ENCODE measurements at regions not wholly inside any gene's neighbourhood (a gene's known extent, or its start where the extent isn't known, plus 50 kb on each side); places are given as distances from the start of the nearest gene placed in this dataset.

DNA sequence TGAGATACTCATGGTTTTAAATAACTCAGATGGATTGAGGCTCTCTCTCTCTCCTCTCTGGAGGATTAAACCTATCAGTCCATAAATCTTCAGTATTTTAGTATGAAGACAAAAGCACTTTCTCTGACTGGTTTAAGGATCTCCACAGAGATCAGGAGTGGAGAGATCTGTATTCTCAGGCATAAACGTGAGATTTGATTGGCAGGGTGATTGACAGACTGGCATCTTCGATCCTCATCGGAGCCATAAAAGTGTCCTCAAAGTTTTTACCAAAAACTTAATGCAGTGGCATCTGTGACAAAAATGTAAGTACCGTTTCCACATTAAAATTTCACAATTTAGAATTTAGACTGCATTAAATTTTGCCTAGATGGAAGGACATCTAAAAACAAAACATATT, 870.1 kb downstream of the KCNJ2 start:
- TF ChIP-seq ZFX (IDR thresholded peaks at IDR 0.05): no peak
- TF ChIP-seq, protein P1, sequence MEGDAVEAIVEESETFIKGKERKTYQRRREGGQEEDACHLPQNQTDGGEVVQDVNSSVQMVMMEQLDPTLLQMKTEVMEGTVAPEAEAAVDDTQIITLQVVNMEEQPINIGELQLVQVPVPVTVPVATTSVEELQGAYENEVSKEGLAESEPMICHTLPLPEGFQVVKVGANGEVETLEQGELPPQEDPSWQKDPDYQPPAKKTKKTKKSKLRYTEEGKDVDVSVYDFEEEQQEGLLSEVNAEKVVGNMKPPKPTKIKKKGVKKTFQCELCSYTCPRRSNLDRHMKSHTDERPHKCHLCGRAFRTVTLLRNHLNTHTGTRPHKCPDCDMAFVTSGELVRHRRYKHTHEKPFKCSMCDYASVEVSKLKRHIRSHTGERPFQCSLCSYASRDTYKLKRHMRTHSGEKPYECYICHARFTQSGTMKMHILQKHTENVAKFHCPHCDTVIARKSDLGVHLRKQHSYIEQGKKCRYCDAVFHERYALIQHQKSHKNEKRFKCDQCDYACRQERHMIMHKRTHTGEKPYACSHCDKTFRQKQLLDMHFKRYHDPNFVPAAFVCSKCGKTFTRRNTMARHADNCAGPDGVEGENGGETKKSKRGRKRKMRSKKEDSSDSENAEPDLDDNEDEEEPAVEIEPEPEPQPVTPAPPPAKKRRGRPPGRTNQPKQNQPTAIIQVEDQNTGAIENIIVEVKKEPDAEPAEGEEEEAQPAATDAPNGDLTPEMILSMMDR (conservative IDR thresholded peaks at IDR 0.05): no peak
- H3K27ac ChIP-seq: no peak overlapping the region

DNA sequence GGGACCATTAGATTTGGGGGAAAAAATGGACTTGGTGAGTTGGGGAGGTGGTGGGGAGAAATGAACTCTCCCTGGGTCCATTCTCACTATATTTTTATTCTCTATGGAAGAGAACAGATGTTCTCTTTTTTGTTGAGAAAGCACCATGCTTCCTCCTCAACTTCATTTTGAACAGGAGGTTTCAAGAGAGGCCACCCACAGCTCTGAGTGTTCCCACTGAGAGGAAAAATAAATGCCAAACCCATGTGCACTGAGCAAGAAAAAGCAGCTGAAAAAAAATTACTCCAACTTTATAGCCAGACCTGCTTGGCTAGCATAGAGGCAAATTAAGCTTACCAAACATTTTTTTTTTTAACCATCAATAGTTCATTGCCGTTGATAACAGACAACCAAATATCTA, 883.6 kb downstream of the KCNJ2 start:
- H3K27ac ChIP-seq: no peak overlapping the region
- TF ChIP-seq ZFX (IDR thresholded peaks at IDR 0.05): no peak
- TF ChIP-seq, protein P1 (conservative IDR thresholded peaks at IDR 0.05): no peak

DNA sequence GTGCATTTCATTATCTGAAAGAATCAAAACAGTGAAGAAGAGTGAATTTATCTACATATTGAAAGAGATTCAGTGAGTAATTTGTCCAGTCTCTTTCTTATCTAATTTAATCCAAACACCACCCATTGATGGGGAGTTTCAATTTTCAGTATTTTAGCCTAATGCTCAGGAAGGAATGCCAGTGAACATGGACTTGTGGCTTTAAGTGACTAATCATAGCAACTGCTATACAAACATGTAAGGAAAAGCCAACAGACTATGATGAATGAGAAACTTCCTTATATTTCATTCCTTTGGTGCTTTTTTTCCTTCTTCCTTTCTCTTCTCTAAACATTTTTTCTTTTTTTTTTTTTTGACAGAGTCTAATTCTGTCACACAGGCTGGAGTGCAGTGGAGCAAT, 885.8 kb downstream of the KCNJ2 start:
- no peak overlapping the region for H3K27ac ChIP-seq
- no peak for TF ChIP-seq ZFX (IDR thresholded peaks at IDR 0.05)
- TF ChIP-seq, protein P1 (conservative IDR thresholded peaks at IDR 0.05): no peak

DNA sequence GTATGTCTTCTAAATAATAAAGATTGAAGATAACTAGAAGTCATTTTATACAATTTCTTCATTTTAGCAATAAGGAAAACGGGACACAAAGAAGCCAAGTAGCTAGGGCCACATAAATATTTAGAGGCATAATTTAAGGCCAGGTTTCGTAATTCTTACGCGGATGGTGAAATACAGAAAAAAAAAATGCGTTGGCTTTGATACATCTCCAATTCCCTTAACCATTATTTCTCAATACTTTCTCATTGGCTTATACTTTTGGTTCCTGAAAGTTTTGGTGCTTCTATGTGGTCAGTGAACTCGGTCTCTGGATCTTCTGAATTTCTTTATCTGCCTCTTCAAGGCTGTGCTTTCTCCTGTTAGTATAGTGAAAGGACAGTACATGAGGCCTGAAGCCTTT, 888.1 kb downstream of the KCNJ2 start:
- TF ChIP-seq, protein P1 (conservative IDR thresholded peaks at IDR 0.05): no peak
- no peak for TF ChIP-seq ZFX (IDR thresholded peaks at IDR 0.05)
- no peak overlapping the region for H3K27ac ChIP-seq

- TF ChIP-seq ZFX (IDR thresholded peaks at IDR 0.05): no peak
- TF ChIP-seq, protein P1 (conservative IDR thresholded peaks at IDR 0.05): no peak
- no peak overlapping the region for H3K27ac ChIP-seq
These were observed 888.6 kb downstream of the KCNJ2 start for GRCh38 chr17:71057938-71058337.

GRCh38 chr17:71063127-71063526, 893.8 kb downstream of the KCNJ2 start:
- no peak for TF ChIP-seq ZFX (IDR thresholded peaks at IDR 0.05)
- TF ChIP-seq, protein P1 (conservative IDR thresholded peaks at IDR 0.05): no peak

GRCh38 chr17:71063559-71063958, 894.2 kb downstream of the KCNJ2 start:
- H3K27ac ChIP-seq: no peak overlapping the region
- TF ChIP-seq, protein P1 (conservative IDR thresholded peaks at IDR 0.05): no peak
- TF ChIP-seq ZFX (IDR thresholded peaks at IDR 0.05): no peak

More at GRCh38 chr17:71063127-71063526, 893.8 kb downstream of the KCNJ2 start:
- H3K27ac ChIP-seq: no peak overlapping the region
